Astrocyte of the spinal cord (primary cell): ENCODE measurements at regions not wholly inside any gene's neighbourhood (a gene's known extent, or its start where the extent isn't known, plus 50 kb on each side); places are given as distances from the start of the nearest gene placed in this dataset.

Experiments used
- DNase-seq: peaks from one replicate; pipeline ENCODE4 v3.0.0; 2011; ENCODE audit warnings: low read depth, low spot score
- H3K4me3 ChIP-seq: 2 replicates; pipeline ENCODE4 v1.5.1; 2011; ENCODE audit warnings: low read depth, mild to moderate bottlenecking, low read length, moderate library complexity
- in situ Hi-C: cut with HindIII; loops from 2 replicates; pipeline ENCODE4 v1.10.0; 2017; ENCODE audit warnings: low sequenced_read_pairs
- TF ChIP-seq, protein P1 (sequence below): IDR thresholded peaks from 2 replicates; pipeline ENCODE4 v1.5.1; 2012; ENCODE audit warnings: low read depth, mild to moderate bottlenecking, low read length, inconsistent platforms

DNA sequence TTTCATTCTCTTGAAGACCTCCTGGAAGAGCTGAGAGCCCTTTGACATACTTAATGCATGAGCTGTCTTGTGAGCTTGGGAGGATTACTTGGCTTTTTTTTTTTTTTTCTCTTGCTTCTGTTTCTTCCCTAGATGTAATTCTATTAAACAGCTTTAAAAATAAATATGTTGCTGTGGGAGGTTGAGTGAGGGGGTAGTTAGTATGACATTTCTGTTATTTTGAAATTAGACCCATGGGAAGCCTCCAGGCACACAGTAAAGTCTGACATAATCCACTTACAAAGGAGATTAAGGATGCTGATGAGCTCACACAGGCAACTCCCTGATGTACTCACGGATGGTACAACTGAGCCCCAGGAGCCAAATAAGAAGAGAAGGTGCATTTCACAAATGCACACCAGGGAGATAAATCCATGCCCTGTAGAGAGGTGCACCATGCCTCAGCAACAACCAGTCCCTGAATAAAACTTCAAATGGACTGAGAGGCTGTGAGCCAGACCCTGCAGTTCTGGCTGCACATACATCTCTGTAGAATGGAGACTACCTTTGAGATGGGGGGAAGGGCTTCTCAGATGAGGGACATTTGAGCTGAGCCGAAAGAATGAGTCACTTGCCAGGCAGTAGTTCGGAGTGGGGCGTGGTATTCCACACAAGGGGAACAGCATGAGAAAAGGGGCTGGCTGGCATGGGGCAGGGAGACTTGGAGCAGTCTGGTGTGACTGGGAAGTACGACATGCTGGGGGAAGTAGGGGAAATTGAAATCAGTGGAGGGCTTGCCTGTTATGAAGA lies 68.7 kb downstream of the ACTL7B start:
- in situ Hi-C loops, result no loop called here
- peak; percentile 50 for DNase-seq
- no peak overlapping the region for H3K4me3 ChIP-seq
- TF ChIP-seq, protein P1, sequence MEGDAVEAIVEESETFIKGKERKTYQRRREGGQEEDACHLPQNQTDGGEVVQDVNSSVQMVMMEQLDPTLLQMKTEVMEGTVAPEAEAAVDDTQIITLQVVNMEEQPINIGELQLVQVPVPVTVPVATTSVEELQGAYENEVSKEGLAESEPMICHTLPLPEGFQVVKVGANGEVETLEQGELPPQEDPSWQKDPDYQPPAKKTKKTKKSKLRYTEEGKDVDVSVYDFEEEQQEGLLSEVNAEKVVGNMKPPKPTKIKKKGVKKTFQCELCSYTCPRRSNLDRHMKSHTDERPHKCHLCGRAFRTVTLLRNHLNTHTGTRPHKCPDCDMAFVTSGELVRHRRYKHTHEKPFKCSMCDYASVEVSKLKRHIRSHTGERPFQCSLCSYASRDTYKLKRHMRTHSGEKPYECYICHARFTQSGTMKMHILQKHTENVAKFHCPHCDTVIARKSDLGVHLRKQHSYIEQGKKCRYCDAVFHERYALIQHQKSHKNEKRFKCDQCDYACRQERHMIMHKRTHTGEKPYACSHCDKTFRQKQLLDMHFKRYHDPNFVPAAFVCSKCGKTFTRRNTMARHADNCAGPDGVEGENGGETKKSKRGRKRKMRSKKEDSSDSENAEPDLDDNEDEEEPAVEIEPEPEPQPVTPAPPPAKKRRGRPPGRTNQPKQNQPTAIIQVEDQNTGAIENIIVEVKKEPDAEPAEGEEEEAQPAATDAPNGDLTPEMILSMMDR, result no peak

DNA sequence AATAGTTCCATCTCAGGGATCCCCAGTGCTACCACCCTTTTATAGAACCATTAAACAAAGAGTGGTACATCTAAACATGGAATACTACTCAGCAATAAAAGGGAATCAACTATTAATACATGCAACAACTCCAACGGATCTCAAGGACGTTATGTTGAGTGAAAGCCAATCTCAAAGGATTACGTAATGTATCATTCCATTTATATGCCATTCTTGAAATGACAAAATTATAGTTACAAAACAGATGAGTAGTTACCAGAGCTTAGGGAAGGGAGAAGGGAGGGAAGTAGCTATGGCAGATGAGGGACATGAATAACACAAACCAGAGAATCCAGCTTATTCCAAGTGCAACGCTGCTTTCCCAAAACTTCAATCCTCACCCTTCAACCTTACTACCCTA lies 69.5 kb downstream of the ACTL7B start:
- H3K4me3 ChIP-seq, result no peak overlapping the region
- TF ChIP-seq, protein P1, result no peak
- in situ Hi-C loops, result no loop called here
- DNase-seq, result no peak

DNA sequence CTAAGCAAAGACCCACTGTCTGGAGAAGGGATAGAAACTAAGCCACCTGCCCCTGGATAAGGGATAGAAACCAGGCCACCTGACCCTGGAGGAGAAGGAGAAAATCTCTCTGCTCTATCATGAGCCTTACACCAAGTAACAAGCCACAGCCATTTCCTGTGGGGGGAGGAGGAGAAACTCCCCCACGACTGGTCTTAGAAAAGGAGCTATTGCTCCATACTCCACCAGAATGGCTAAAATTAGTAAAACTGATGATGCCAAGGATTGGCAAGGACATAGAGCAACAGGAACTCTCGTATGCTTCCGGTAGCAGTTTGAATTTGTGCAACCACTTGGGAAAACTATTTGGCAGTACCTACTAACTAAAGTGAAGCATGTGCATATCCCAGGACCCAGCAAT lies 70.8 kb downstream of the ACTL7B start:
- H3K4me3 ChIP-seq, result no peak overlapping the region
- in situ Hi-C loops, result no loop called here
- peak; percentile 22 for DNase-seq
- TF ChIP-seq, protein P1, result no peak

DNA sequence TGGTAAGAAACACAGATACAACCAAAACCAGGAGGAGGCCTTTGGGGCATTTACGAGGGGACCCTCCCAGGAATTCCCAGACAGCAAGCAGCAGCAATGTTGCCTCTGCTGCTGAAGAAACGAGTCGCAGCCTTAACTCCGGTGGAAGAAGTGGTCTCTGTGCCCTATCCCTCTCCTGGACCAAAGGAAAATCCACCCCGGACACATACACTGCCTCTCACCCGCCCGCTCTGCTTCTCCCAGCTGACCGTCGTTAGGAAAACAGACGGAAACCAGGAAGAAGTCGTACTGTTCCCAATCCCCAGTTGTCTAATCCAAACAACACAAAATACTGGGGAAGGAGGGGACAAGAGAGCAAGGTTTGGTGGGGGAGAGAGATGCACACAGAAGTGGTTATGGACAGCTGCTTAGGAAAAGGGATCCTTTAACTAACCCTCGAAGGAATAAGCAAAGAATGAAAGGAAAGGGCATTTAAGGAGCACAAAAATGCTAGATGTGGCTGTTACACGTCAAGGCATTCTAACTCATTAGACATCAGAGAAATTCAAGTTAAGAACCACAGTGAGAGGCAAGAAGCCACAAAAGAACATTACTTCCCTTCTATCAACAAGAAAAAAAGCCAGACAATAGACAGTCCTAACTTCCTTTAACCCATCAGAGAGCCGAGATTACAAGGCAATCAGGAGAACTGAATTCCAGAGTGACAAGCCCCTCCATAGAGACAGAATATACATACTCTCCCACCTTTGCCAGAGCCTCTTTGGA lies 71.9 kb downstream of the ACTL7B start:
- TF ChIP-seq, protein P1, result no peak
- DNase-seq, result no peak
- H3K4me3 ChIP-seq, result no peak overlapping the region
- in situ Hi-C loops, result no loop called here

DNA sequence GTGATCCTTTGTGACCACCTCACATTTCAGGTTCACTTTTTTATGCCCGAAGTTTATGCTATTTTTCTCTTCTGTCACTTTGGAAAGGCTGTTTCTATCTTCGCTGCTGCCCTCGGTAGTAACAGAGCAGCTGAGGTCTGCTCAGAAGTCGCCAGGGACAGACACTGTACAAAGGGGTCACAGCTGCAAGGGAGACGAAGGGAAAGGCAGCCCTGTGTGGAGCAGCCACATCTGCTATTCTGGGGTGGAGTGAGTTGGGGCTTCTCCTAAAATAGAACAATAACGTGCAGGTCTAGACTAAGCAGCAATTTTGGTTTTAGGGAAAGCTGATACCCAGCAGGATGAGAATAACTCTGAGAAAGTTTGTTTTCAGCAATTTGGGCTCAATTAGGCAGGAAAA lies 72.5 kb downstream of the ACTL7B start:
- no peak overlapping the region for H3K4me3 ChIP-seq
- no peak for DNase-seq
- in situ Hi-C loops, result no loop called here

DNA sequence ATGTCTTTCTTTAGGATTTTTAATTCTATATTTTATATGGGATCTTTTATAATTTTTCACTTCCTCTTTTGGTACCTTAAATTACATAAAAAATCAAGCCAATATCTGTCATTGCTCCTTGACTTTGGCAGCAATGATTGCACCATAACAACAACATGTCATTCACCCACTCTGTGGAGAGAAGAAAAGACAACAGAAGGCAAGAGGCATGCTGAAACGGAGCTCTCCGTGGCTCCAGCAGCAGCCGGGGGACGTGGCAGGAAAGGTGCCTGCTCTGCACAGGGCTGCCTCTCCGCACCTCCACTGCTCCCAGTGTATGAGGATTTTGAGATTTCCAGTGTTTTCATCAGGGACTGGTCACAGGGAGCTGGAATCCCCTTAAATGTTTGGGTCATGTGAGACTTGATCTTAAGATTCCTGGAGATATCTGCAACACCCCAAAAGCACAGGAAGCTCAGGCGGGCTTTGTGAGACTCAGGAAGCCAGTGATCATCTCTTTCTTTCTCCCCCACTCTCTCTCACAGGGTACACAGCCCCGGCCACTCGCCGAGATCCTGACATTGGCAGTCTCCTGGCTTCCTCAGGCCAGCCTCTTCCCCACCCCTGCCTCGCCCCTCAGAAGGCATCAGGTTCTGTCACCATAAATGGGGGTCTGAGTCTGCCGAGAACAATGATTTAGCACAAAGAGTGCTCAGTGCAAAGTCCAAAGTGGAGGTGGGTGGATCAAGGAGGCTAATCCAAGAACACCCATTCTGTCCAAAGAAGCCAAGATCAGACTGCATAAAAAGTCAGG lies 74.6 kb downstream of the ACTL7B start:
- TF ChIP-seq, protein P1, result no peak
- no peak for DNase-seq
- no peak overlapping the region for H3K4me3 ChIP-seq
- in situ Hi-C loops, result no loop called here

More for the DNA sequence above, 72.5 kb downstream of the ACTL7B start:
- TF ChIP-seq, protein P1, result no peak
